Nephron progenitor cell (in vitro differentiated cells): ENCODE measurements at regions not wholly inside any gene's neighbourhood (a gene's known extent, or its start where the extent isn't known, plus 50 kb on each side); places are given as distances from the start of the nearest gene placed in this dataset.

Experiments used
- DNase-seq: peaks from one replicate; pipeline ENCODE4 v3.0.0; 2021
- H3K27ac Mint-ChIP-seq: 2 replicates; pipeline ENCODE4 v1.8.0; 2021; ENCODE audit warnings: mild to moderate bottlenecking, moderate library complexity, mixed read lengths
- H3K27me3 Mint-ChIP-seq: 2 replicates; pipeline ENCODE4 v1.8.0; 2021; ENCODE audit warnings: mild to moderate bottlenecking, low read depth, mixed read lengths; ENCODE audit not compliant: poor library complexity
- H3K36me3 Mint-ChIP-seq: 2 replicates; pipeline ENCODE4 v1.8.0; 2021; ENCODE audit warnings: low read depth, mixed read lengths
- H3K4me1 Mint-ChIP-seq: 2 replicates; pipeline ENCODE4 v1.8.0; 2021; ENCODE audit warnings: mixed read lengths
- H3K4me3 Mint-ChIP-seq: 2 replicates; pipeline ENCODE4 v1.8.0; 2021; ENCODE audit warnings: mild to moderate bottlenecking, moderate library complexity, mixed read lengths
- H3K9me3 Mint-ChIP-seq: 2 replicates; pipeline ENCODE4 v1.8.0; 2021; ENCODE audit warnings: mild to moderate bottlenecking, moderate library complexity, mixed read lengths
- CTCF ChIP-seq: fragments of 200-600 bp; sonication (generic); IDR thresholded peaks from 2 replicates; pipeline ENCODE4 v1.5.0; 2021; ENCODE audit warnings: antibody characterized with exemption

- DNase-seq = no peak
- Mint-ChIP-seq H3K27ac (no peak overlapping the region), H3K27me3 (peaks cover 6% of the 10 kb centered on the region), H3K36me3 (peaks cover 9% of the 10 kb centered on the region), H3K9me3 (peaks cover 12% of the 10 kb centered on the region), H3K4me3 (no peak overlapping the region), H3K4me1 (peaks cover 84% of the 10 kb centered on the region)
- no peak for TF ChIP-seq CTCF
These were observed 215.1 kb downstream of the C9orf50 start for GRCh38 chr9:129405827-129406213.

GRCh38 chr9:129405089-129405826, 215.6 kb downstream of the C9orf50 start:
- H3K36me3 Mint-ChIP-seq = peaks cover 3% of the 10 kb centered on the region
- TF ChIP-seq CTCF = no peak
- H3K27me3 Mint-ChIP-seq = peaks cover 3% of the 10 kb centered on the region
- H3K4me3 Mint-ChIP-seq = no peak overlapping the region
- H3K4me1 Mint-ChIP-seq = peaks cover 78% of the 10 kb centered on the region
- no peak for DNase-seq
- no peak overlapping the region for H3K27ac Mint-ChIP-seq
- H3K9me3 Mint-ChIP-seq = peaks cover 7% of the 10 kb centered on the region

GRCh38 chr9:129404621-129405020, 216.3 kb downstream of the C9orf50 start:
- Mint-ChIP-seq H3K27ac (no peak overlapping the region), H3K4me3 (no peak overlapping the region), H3K36me3 (no peaks in the 10 kb centered on the region), H3K4me1 (peaks cover 73% of the 10 kb centered on the region), H3K27me3 (peaks cover 3% of the 10 kb centered on the region), H3K9me3 (peaks cover under 1% of the 10 kb centered on the region)
- TF ChIP-seq CTCF = no peak
- DNase-seq = no peak

GRCh38 chr9:129403779-129404620, 216.9 kb downstream of the C9orf50 start:
- Mint-ChIP-seq H3K36me3 (no peaks in the 10 kb centered on the region), H3K4me1 (peaks cover 69% of the 10 kb centered on the region), H3K27me3 (peaks cover 7% of the 10 kb centered on the region), H3K9me3 (no peaks in the 10 kb centered on the region), H3K4me3 (no peak overlapping the region), H3K27ac (no peak overlapping the region)
- TF ChIP-seq CTCF = no peak
- DNase-seq = no peak

GRCh38 chr9:129402931-129403778, 217.7 kb downstream of the C9orf50 start:
- Mint-ChIP-seq H3K9me3 (no peaks in the 10 kb centered on the region), H3K27me3 (peaks cover 5% of the 10 kb centered on the region), H3K4me1 (peaks cover 60% of the 10 kb centered on the region), H3K4me3 (peak overlapping the region; percentile 52), H3K36me3 (no peaks in the 10 kb centered on the region), H3K27ac (peak overlapping the region; percentile 94)
- no peak for TF ChIP-seq CTCF
- DNase-seq = no peak
